WTC11 (cell line): ENCODE measurements at regions not wholly inside any gene's neighbourhood (a gene's known extent, or its start where the extent isn't known, plus 50 kb on each side); places are given as distances from the start of the nearest gene placed in this dataset.

Experiments
- ATAC-seq: fragments of 200-7000 bp; cut with Tn5 transposase; 2 replicates; pipeline ENCODE4 v1.10.0; 2021; ENCODE audit warnings: mild to moderate bottlenecking, moderate library complexity
- CTCF ChIA-PET: fragments of 300-600 bp; sonication (Branson Sonifier 250); formaldehyde crosslinking; loops from one replicate; lab custom pipeline; 2021; ENCODE audit warnings: antibody characterized with exemption; lab: Charles Lee
- POLR2A ChIA-PET: fragments of 350-600 bp; sonication (Branson Sonifier 250); formaldehyde crosslinking; loops from one replicate; lab custom pipeline; 2021; ENCODE audit warnings: antibody characterized with exemption; lab: Charles Lee
- DNase-seq: peaks from one replicate; pipeline ENCODE4 v3.0.0; 2021; ENCODE audit warnings: low spot score
- H3K27ac Mint-ChIP-seq: 2 replicates; pipeline ENCODE4 v1.8.0; 2021; ENCODE audit warnings: mixed read lengths
- H3K27me3 Mint-ChIP-seq: 2 replicates; pipeline ENCODE4 v1.8.0; 2021; ENCODE audit warnings: low read depth, mild to moderate bottlenecking, moderate library complexity, mixed read lengths
- H3K36me3 Mint-ChIP-seq: 2 replicates; pipeline ENCODE4 v1.8.0; 2021; ENCODE audit warnings: mixed read lengths
- H3K4me1 Mint-ChIP-seq: 2 replicates; pipeline ENCODE4 v1.8.0; 2022; ENCODE audit warnings: mixed read lengths
- H3K4me3 Mint-ChIP-seq: 2 replicates; pipeline ENCODE4 v1.8.0; 2021; ENCODE audit warnings: mild to moderate bottlenecking, moderate library complexity, mixed read lengths
- H3K9me3 Mint-ChIP-seq: 2 replicates; pipeline ENCODE4 v1.8.0; 2021; ENCODE audit warnings: mixed read lengths
- GABPB1 ChIP-seq: sonication (generic); formaldehyde crosslinking; IDR thresholded peaks from 2 replicates; pipeline ENCODE4 v1.8.1; 2023; ENCODE audit warnings: mild to moderate bottlenecking, missing genetic modification reagents
- NFATC4 ChIP-seq: fragments of 250-450 bp; sonication (Bioruptor Pico); IDR thresholded peaks from 2 replicates; pipeline ENCODE4 v1.9.0; 2021; ENCODE audit warnings: mild to moderate bottlenecking
- NFE2L1 ChIP-seq: sonication (generic); formaldehyde crosslinking; IDR thresholded peaks from 2 replicates; pipeline ENCODE4 v1.8.1; 2023; ENCODE audit warnings: missing genetic modification reagents
- OVOL2 ChIP-seq: fragments of 250-450 bp; sonication (Bioruptor Pico); IDR thresholded peaks from 2 replicates; pipeline ENCODE4 v1.9.0; 2021; ENCODE audit warnings: mild to moderate bottlenecking, borderline replicate concordance
- ZNF121 ChIP-seq: sonication (generic); formaldehyde crosslinking; IDR thresholded peaks from 2 replicates; pipeline ENCODE4 v1.8.0; 2023; ENCODE audit warnings: missing genetic modification reagents
- ZNF232 ChIP-seq: sonication (generic); formaldehyde crosslinking; IDR thresholded peaks from 2 replicates; pipeline ENCODE4 v1.8.0; 2022; ENCODE audit warnings: mild to moderate bottlenecking, missing genetic modification reagents
- ZNF263 ChIP-seq: sonication (generic); formaldehyde crosslinking; IDR thresholded peaks from 2 replicates; pipeline ENCODE4 v1.8.1; 2022; ENCODE audit warnings: low read depth, mild to moderate bottlenecking, moderate library complexity, missing genetic modification reagents
- TF ChIP-seq, protein P1 (sequence below): sonication (generic); formaldehyde crosslinking; IDR thresholded peaks from 2 replicates; pipeline ENCODE4 v1.8.1; 2023; ENCODE audit warnings: mild to moderate bottlenecking, missing genetic modification reagents, moderate library complexity
- TF ChIP-seq, protein P2 (sequence below): sonication (generic); formaldehyde crosslinking; IDR thresholded peaks from 2 replicates; pipeline ENCODE4 v1.8.0; 2022; ENCODE audit warnings: missing genetic modification reagents
- TF ChIP-seq, protein P3 (sequence below): sonication (generic); formaldehyde crosslinking; conservative IDR thresholded peaks from 2 replicates; pipeline ENCODE4 v1.8.1; 2023; ENCODE audit warnings: mild to moderate bottlenecking, low read depth, missing genetic modification reagents, moderate library complexity
- TF ChIP-seq, protein P4 (sequence below): sonication (generic); formaldehyde crosslinking; IDR thresholded peaks from 2 replicates; pipeline ENCODE4 v1.8.0; 2022; ENCODE audit warnings: mild to moderate bottlenecking, missing genetic modification reagents
- TF ChIP-seq, protein P5 (sequence below): sonication (generic); formaldehyde crosslinking; IDR thresholded peaks from 2 replicates; pipeline ENCODE4 v1.8.0; 2022; ENCODE audit warnings: mild to moderate bottlenecking, missing genetic modification reagents
- TF ChIP-seq, protein P6 (sequence below): fragments of 200-600 bp; IDR thresholded peaks from 2 replicates; pipeline ENCODE4 v1.8.0; 2022; ENCODE audit warnings: antibody characterized with exemption
- TF ChIP-seq, protein P7 (sequence below): sonication (generic); formaldehyde crosslinking; IDR thresholded peaks from 2 replicates; pipeline ENCODE4 v1.8.1; 2022; ENCODE audit warnings: mild to moderate bottlenecking, moderate library complexity, missing genetic modification reagents
- TF ChIP-seq, protein P8 (sequence below): sonication (generic); formaldehyde crosslinking; IDR thresholded peaks from 2 replicates; pipeline ENCODE4 v1.8.1; 2022; ENCODE audit warnings: low read depth, missing genetic modification reagents, borderline replicate concordance
- TF ChIP-seq, protein P9 (sequence below): fragments of 250-450 bp; sonication (Bioruptor Pico); IDR thresholded peaks from 2 replicates; pipeline ENCODE4 v1.9.0; 2021; ENCODE audit warnings: moderate library complexity, mild to moderate bottlenecking, inconsistent platforms, borderline replicate concordance

DNA sequence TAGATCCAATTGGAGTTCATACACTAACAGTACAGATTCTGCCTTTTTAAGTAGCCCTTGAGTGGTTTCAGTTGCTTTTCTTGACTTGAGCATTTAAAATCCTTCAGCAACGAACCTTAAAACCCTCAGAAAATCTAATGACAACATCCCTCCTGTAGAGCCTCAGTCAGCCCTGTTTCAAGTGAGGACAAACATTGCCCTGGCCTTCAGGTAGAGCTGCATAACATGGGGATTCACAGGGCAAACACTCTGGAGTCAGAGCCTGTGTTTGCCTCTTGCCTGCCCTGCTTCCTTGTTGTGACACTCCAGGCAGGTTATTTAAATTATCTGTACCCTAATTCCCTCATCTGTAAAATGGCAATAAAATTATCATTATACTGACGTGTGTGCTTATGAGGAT lies 96.1 kb upstream of the KCNA3 start:
- POLR2A ChIA-PET = no interaction called here
- peaks cover 21% of the 10 kb centered on the region for H3K9me3 Mint-ChIP-seq
- H3K36me3 Mint-ChIP-seq = peaks cover 7% of the 10 kb centered on the region
- TF ChIP-seq, protein P1, sequence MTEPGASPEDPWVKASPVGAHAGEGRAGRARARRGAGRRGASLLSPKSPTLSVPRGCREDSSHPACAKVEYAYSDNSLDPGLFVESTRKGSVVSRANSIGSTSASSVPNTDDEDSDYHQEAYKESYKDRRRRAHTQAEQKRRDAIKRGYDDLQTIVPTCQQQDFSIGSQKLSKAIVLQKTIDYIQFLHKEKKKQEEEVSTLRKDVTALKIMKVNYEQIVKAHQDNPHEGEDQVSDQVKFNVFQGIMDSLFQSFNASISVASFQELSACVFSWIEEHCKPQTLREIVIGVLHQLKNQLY (CRISPR knock-in tag) = no peak
- TF ChIP-seq, protein P2, sequence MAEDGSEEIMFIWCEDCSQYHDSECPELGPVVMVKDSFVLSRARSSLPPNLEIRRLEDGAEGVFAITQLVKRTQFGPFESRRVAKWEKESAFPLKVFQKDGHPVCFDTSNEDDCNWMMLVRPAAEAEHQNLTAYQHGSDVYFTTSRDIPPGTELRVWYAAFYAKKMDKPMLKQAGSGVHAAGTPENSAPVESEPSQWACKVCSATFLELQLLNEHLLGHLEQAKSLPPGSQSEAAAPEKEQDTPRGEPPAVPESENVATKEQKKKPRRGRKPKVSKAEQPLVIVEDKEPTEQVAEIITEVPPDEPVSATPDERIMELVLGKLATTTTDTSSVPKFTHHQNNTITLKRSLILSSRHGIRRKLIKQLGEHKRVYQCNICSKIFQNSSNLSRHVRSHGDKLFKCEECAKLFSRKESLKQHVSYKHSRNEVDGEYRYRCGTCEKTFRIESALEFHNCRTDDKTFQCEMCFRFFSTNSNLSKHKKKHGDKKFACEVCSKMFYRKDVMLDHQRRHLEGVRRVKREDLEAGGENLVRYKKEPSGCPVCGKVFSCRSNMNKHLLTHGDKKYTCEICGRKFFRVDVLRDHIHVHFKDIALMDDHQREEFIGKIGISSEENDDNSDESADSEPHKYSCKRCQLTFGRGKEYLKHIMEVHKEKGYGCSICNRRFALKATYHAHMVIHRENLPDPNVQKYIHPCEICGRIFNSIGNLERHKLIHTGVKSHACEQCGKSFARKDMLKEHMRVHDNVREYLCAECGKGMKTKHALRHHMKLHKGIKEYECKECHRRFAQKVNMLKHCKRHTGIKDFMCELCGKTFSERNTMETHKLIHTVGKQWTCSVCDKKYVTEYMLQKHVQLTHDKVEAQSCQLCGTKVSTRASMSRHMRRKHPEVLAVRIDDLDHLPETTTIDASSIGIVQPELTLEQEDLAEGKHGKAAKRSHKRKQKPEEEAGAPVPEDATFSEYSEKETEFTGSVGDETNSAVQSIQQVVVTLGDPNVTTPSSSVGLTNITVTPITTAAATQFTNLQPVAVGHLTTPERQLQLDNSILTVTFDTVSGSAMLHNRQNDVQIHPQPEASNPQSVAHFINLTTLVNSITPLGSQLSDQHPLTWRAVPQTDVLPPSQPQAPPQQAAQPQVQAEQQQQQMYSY = no peak
- TF ChIP-seq OVOL2 = no peak
- TF ChIP-seq ZNF121 (CRISPR knock-in tag) = no peak
- TF ChIP-seq, protein P3, sequence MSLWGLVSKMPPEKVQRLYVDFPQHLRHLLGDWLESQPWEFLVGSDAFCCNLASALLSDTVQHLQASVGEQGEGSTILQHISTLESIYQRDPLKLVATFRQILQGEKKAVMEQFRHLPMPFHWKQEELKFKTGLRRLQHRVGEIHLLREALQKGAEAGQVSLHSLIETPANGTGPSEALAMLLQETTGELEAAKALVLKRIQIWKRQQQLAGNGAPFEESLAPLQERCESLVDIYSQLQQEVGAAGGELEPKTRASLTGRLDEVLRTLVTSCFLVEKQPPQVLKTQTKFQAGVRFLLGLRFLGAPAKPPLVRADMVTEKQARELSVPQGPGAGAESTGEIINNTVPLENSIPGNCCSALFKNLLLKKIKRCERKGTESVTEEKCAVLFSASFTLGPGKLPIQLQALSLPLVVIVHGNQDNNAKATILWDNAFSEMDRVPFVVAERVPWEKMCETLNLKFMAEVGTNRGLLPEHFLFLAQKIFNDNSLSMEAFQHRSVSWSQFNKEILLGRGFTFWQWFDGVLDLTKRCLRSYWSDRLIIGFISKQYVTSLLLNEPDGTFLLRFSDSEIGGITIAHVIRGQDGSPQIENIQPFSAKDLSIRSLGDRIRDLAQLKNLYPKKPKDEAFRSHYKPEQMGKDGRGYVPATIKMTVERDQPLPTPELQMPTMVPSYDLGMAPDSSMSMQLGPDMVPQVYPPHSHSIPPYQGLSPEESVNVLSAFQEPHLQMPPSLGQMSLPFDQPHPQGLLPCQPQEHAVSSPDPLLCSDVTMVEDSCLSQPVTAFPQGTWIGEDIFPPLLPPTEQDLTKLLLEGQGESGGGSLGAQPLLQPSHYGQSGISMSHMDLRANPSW (CRISPR knock-in tag) = no peak
- TF ChIP-seq GABPB1 (CRISPR knock-in tag) = no peak
- TF ChIP-seq, protein P4, sequence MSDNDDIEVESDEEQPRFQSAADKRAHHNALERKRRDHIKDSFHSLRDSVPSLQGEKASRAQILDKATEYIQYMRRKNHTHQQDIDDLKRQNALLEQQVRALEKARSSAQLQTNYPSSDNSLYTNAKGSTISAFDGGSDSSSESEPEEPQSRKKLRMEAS (CRISPR knock-in tag) = no peak
- TF ChIP-seq ZNF232 (CRISPR knock-in tag) = no peak
- TF ChIP-seq, protein P5, sequence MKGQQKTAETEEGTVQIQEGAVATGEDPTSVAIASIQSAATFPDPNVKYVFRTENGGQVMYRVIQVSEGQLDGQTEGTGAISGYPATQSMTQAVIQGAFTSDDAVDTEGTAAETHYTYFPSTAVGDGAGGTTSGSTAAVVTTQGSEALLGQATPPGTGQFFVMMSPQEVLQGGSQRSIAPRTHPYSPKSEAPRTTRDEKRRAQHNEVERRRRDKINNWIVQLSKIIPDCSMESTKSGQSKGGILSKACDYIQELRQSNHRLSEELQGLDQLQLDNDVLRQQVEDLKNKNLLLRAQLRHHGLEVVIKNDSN = no peak
- no peak for TF ChIP-seq ZNF263 (CRISPR knock-in tag)
- TF ChIP-seq NFATC4 (CRISPR knock-in tag) = no peak
- TF ChIP-seq, protein P6, sequence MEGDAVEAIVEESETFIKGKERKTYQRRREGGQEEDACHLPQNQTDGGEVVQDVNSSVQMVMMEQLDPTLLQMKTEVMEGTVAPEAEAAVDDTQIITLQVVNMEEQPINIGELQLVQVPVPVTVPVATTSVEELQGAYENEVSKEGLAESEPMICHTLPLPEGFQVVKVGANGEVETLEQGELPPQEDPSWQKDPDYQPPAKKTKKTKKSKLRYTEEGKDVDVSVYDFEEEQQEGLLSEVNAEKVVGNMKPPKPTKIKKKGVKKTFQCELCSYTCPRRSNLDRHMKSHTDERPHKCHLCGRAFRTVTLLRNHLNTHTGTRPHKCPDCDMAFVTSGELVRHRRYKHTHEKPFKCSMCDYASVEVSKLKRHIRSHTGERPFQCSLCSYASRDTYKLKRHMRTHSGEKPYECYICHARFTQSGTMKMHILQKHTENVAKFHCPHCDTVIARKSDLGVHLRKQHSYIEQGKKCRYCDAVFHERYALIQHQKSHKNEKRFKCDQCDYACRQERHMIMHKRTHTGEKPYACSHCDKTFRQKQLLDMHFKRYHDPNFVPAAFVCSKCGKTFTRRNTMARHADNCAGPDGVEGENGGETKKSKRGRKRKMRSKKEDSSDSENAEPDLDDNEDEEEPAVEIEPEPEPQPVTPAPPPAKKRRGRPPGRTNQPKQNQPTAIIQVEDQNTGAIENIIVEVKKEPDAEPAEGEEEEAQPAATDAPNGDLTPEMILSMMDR = no peak
- TF ChIP-seq, protein P7, sequence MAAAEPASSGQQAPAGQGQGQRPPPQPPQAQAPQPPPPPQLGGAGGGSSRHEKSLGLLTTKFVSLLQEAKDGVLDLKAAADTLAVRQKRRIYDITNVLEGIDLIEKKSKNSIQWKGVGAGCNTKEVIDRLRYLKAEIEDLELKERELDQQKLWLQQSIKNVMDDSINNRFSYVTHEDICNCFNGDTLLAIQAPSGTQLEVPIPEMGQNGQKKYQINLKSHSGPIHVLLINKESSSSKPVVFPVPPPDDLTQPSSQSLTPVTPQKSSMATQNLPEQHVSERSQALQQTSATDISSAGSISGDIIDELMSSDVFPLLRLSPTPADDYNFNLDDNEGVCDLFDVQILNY (CRISPR knock-in tag) = no peak
- no peak for TF ChIP-seq NFE2L1
- TF ChIP-seq, protein P8, sequence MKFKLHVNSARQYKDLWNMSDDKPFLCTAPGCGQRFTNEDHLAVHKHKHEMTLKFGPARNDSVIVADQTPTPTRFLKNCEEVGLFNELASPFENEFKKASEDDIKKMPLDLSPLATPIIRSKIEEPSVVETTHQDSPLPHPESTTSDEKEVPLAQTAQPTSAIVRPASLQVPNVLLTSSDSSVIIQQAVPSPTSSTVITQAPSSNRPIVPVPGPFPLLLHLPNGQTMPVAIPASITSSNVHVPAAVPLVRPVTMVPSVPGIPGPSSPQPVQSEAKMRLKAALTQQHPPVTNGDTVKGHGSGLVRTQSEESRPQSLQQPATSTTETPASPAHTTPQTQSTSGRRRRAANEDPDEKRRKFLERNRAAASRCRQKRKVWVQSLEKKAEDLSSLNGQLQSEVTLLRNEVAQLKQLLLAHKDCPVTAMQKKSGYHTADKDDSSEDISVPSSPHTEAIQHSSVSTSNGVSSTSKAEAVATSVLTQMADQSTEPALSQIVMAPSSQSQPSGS (CRISPR knock-in tag) = no peak
- TF ChIP-seq, protein P9, sequence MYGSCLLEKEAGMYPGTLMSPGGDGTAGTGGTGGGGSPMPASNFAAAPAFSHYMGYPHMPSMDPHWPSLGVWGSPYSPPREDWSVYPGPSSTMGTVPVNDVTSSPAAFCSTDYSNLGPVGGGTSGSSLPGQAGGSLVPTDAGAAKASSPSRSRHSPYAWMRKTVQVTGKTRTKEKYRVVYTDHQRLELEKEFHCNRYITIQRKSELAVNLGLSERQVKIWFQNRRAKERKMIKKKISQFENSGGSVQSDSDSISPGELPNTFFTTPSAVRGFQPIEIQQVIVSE (CRISPR knock-in tag) = no peak
- ATAC-seq (no peak), DNase-seq (no peak)
- H3K4me3 Mint-ChIP-seq = no peak overlapping the region
- peaks cover 22% of the 10 kb centered on the region for H3K27me3 Mint-ChIP-seq
- no peak overlapping the region for H3K27ac Mint-ChIP-seq
- peaks cover 1% of the 10 kb centered on the region; the same call in 1 of the 2 replicates for H3K4me1 Mint-ChIP-seq
- CTCF ChIA-PET = no interaction called here
